GM19043 (cell line): ENCODE measurements at regions not wholly inside any gene's neighbourhood (a gene's known extent, or its start where the extent isn't known, plus 50 kb on each side); places are given as distances from the start of the nearest gene placed in this dataset.

Experiments
- ATAC-seq: cut with Tn5 transposase; IDR thresholded peaks from one replicate; pipeline ENCODE4 v1.9.1; 2021; ENCODE audit warnings: low read depth; ENCODE audit not compliant: unreplicated experiment

GRCh38 chr7:108809356-108809755, 239.7 kb downstream of the DNAJB9 start:
- no peak for ATAC-seq

GRCh38 chr7:108810756-108811385, 241.2 kb downstream of the DNAJB9 start:
- no peak for ATAC-seq

GRCh38 chr7:108813251-108814014, 243.8 kb downstream of the DNAJB9 start:
- no peak for ATAC-seq

- no peak for ATAC-seq
Measured at GRCh38 chr7:108815815-108816214, 246.1 kb downstream of the DNAJB9 start.

GRCh38 chr7:108818742-108819141, 249.1 kb downstream of the DNAJB9 start:
- no peak for ATAC-seq

- ATAC-seq, result no peak
Measured at GRCh38 chr7:108824840-108825580, 255.3 kb downstream of the DNAJB9 start.

- no peak for ATAC-seq
Measured at GRCh38 chr7:108825581-108825909, 255.9 kb downstream of the DNAJB9 start.

- ATAC-seq, result no peak
Measured at GRCh38 chr7:108836256-108836655, 266.6 kb downstream of the DNAJB9 start.

GRCh38 chr7:108838198-108838597, 268.5 kb downstream of the DNAJB9 start:
- ATAC-seq, result no peak

GRCh38 chr7:108839076-108839475, 269.4 kb downstream of the DNAJB9 start:
- no peak for ATAC-seq

- no peak for ATAC-seq
Measured at GRCh38 chr7:108845951-108846350, 276.3 kb downstream of the DNAJB9 start.

- ATAC-seq, result no peak
Measured at GRCh38 chr7:108846471-108846870, 276.8 kb downstream of the DNAJB9 start.

GRCh38 chr7:108848486-108848885, 278.8 kb downstream of the DNAJB9 start:
- no peak for ATAC-seq

GRCh38 chr7:108860615-108861014, 290.9 kb downstream of the DNAJB9 start:
- no peak for ATAC-seq

GRCh38 chr7:108861071-108861470, 291.4 kb downstream of the DNAJB9 start:
- ATAC-seq, result no peak

GRCh38 chr7:108863227-108863848, 293.7 kb downstream of the DNAJB9 start:
- ATAC-seq, result no peak

- ATAC-seq, result no peak
Measured at GRCh38 chr7:108869070-108869469, 299.4 kb downstream of the DNAJB9 start.

- no peak for ATAC-seq
Measured at GRCh38 chr7:108875139-108875538, 305.5 kb downstream of the DNAJB9 start.

- ATAC-seq, result no peak
Measured at GRCh38 chr7:108890862-108891261, 321.2 kb downstream of the DNAJB9 start.

- ATAC-seq, result no peak
Measured at GRCh38 chr7:108908456-108908855, 338.8 kb downstream of the DNAJB9 start.

GRCh38 chr7:108911016-108911415, 341.3 kb downstream of the DNAJB9 start:
- ATAC-seq, result no peak
